Neural cell (in vitro differentiated cells): ENCODE measurements at regions not wholly inside any gene's neighbourhood (a gene's known extent, or its start where the extent isn't known, plus 50 kb on each side); places are given as distances from the start of the nearest gene placed in this dataset.

ENCODE experiments used
- EP300 ChIP-seq: fragments of 450-650 bp; conservative IDR thresholded peaks from 2 replicates; pipeline ENCODE4 v1.6.1; 2014; ENCODE audit warnings: antibody characterized with exemption, mild to moderate bottlenecking, moderate library complexity; ENCODE audit not compliant: poor library complexity, severe bottlenecking
- EZH2 ChIP-seq: fragments of 200-600, 300-800 bp; shearing (Covaris generic), sonication (generic); IDR thresholded peaks from 2 replicates; pipeline ENCODE4 v1.6.1; 2014; ENCODE audit warnings: antibody characterized with exemption, low read length, borderline replicate concordance, mild to moderate bottlenecking; ENCODE audit not compliant: insufficient read depth, poor library complexity, severe bottlenecking
- SMC3 ChIP-seq: fragments of 450-650 bp; conservative IDR thresholded peaks from 2 replicates; pipeline ENCODE4 v1.6.1; 2014; ENCODE audit warnings: antibody characterized with exemption, mild to moderate bottlenecking, moderate library complexity; ENCODE audit not compliant: poor library complexity
- TAF1 ChIP-seq: IDR thresholded peaks from 2 replicates; pipeline ENCODE4 v1.6.1; 2012; ENCODE audit warnings: low read depth
- TF ChIP-seq, protein P1 (sequence below): fragments of 450-650 bp; IDR thresholded peaks from 2 replicates; pipeline ENCODE4 v1.5.1; 2014; ENCODE audit warnings: antibody characterized with exemption, mild to moderate bottlenecking, moderate library complexity; ENCODE audit not compliant: poor library complexity, severe bottlenecking

DNA sequence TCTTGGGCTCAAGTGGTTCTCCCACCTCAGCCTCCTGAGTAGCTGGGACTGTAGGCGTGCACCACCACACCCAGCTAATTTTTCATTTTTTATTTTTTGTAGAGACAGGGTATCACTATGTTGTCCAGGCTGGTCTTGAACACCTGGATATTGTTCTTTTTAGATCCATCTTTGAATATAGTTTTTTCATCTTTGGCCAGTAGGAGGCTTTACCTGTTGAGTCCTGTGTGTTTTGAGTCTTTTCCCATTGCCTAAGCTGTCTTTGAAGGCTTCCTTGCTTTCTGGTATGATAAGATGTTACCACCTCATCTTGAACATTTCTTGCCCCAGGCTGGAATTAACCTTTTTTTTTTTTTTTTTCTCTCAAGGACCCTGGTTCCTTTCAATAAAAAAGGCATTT is 387.8 kb upstream of the RUNX1 start:
- TF ChIP-seq SMC3 (no peak), EZH2 (no peak), TAF1 (no peak), EP300 (no peak)
- TF ChIP-seq, protein P1, sequence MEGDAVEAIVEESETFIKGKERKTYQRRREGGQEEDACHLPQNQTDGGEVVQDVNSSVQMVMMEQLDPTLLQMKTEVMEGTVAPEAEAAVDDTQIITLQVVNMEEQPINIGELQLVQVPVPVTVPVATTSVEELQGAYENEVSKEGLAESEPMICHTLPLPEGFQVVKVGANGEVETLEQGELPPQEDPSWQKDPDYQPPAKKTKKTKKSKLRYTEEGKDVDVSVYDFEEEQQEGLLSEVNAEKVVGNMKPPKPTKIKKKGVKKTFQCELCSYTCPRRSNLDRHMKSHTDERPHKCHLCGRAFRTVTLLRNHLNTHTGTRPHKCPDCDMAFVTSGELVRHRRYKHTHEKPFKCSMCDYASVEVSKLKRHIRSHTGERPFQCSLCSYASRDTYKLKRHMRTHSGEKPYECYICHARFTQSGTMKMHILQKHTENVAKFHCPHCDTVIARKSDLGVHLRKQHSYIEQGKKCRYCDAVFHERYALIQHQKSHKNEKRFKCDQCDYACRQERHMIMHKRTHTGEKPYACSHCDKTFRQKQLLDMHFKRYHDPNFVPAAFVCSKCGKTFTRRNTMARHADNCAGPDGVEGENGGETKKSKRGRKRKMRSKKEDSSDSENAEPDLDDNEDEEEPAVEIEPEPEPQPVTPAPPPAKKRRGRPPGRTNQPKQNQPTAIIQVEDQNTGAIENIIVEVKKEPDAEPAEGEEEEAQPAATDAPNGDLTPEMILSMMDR, result no peak
